GM23248 (cell line): ENCODE measurements at regions not wholly inside any gene's neighbourhood (a gene's known extent, or its start where the extent isn't known, plus 50 kb on each side); places are given as distances from the start of the nearest gene placed in this dataset.

Source experiments
- DNase-seq: peaks from one replicate; pipeline ENCODE4 v3.0.0-alpha.2; 2015
- H2AFZ ChIP-seq: fragments of 200-600 bp; sonication (generic); 2 replicates; pipeline ENCODE4 v1.6.1; 2016; ENCODE audit warnings: antibody characterized with exemption
- H3F3A ChIP-seq: fragments of 200-600 bp; sonication (generic); 2 replicates; pipeline ENCODE4 v1.6.1; 2016; ENCODE audit warnings: mild to moderate bottlenecking, antibody characterized with exemption, mixed run types; ENCODE audit not compliant: insufficient read depth
- H3K27ac ChIP-seq: fragments of 200-600 bp; sonication (generic); 2 replicates; pipeline ENCODE4 v1.5.1; 2016; ENCODE audit warnings: mild to moderate bottlenecking
- H3K27me3 ChIP-seq: fragments of 200-600 bp; sonication (generic); replicated peaks from 2 replicates; pipeline ENCODE4 v1.6.1; 2016; ENCODE audit warnings: mild to moderate bottlenecking; ENCODE audit not compliant: insufficient read depth
- H3K36me3 ChIP-seq: fragments of 200-600 bp; sonication (generic); 2 replicates; pipeline ENCODE4 v1.6.1; 2016; ENCODE audit warnings: low read depth, mild to moderate bottlenecking
- H3K4me1 ChIP-seq: fragments of 200-600 bp; sonication (generic); 2 replicates; pipeline ENCODE4 v1.6.1; 2016; ENCODE audit warnings: mild to moderate bottlenecking; ENCODE audit not compliant: insufficient read depth
- H3K4me2 ChIP-seq: fragments of 200-600 bp; sonication (generic); one replicate; pipeline ENCODE4 v1.6.1; 2016; ENCODE audit warnings: mild to moderate bottlenecking; ENCODE audit not compliant: unreplicated experiment
- H3K4me3 ChIP-seq: fragments of 200-600 bp; sonication (generic); 2 replicates; pipeline ENCODE4 v1.5.1; 2016; ENCODE audit warnings: mild to moderate bottlenecking
- H3K79me2 ChIP-seq: fragments of 200-600 bp; sonication (generic); 2 replicates; pipeline ENCODE4 v1.6.1; 2016; ENCODE audit warnings: mild to moderate bottlenecking; ENCODE audit not compliant: insufficient read depth
- H3K9ac ChIP-seq: fragments of 200-600 bp; sonication (generic); 2 replicates; pipeline ENCODE4 v1.6.1; 2016; ENCODE audit warnings: mild to moderate bottlenecking
- H3K9me2 ChIP-seq: fragments of 200-600 bp; sonication (generic); 2 replicates; pipeline ENCODE4 v1.6.1; 2016; ENCODE audit warnings: mixed run types, mild to moderate bottlenecking, moderate library complexity; ENCODE audit not compliant: insufficient read depth
- H3K9me3 ChIP-seq: fragments of 200-600 bp; sonication (generic); one replicate; pipeline ENCODE4 v1.6.1; 2017; ENCODE audit warnings: low read depth
- H4K20me1 ChIP-seq: fragments of 200-600 bp; sonication (generic); 2 replicates; pipeline ENCODE4 v1.6.0; 2016; ENCODE audit not compliant: insufficient read depth
- EZH2 ChIP-seq: fragments of 200-600 bp; sonication (generic); IDR thresholded peaks from 2 replicates; pipeline ENCODE4 v1.6.1; 2018; ENCODE audit warnings: antibody characterized with exemption, mild to moderate bottlenecking; ENCODE audit not compliant: insufficient read depth, poor library complexity, severe bottlenecking
- EZH2phosphoT487 ChIP-seq: fragments of 200-600 bp; sonication (generic); IDR thresholded peaks from 2 replicates; pipeline ENCODE4 v1.6.1; 2018; ENCODE audit warnings: antibody characterized with exemption, moderate library complexity, mild to moderate bottlenecking, low read depth; ENCODE audit not compliant: insufficient read depth
- WGBS, 2 experiments: methylation state at CpG; one replicate each; pipeline ENCODE4 v1.1.6; 2015 to 2017; ENCODE audit warnings: low lambda C conversion rate in 2 of 2, low coverage in 1 of 2; ENCODE audit errors: missing lambda C conversion rate in 2 of 2; 5-methylcytosine and 5-hydroxymethylcytosine counted together
- in situ Hi-C: fragments of 300-500 bp; cut with MboI; formaldehyde crosslinking; loops from 2 replicates; pipeline ENCODE4 v1.15.0; 2020

DNA sequence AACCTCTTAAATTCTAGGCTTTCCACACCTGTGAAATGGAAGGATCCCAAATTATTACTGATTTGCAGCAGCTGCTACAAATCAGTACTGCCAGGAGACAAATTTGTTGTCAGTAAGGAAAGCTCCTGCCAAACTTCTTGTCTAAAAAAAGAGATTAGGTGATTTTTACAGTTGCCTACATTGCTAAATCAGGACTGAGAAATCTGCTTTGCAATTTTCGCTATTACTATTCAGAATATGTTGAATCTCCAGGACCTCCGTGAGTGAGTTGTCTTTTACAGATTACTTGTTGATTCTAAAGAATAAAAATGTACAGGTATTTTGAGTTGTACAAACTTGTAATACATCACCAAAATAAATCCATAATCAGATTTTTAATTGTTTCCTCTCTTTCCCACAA lies 1815.9 kb downstream of the PCDH9 start:
- 23 to 26% methylated on average over 2 of the region's 2 CpGs for WGBS, 2 experiments
- H3K9ac ChIP-seq = no peak overlapping the region
- H3F3A ChIP-seq = no peaks in the 10 kb centered on the region
- H4K20me1 ChIP-seq = no peaks in the 10 kb centered on the region
- in situ Hi-C loops = no loop called here
- TF ChIP-seq EZH2 = no peak
- no peak for TF ChIP-seq EZH2phosphoT487
- no peaks in the 10 kb centered on the region for H3K9me2 ChIP-seq
- no peak overlapping the region for H3K4me2 ChIP-seq
- no peaks in the 10 kb centered on the region for H3K79me2 ChIP-seq
- H3K27ac ChIP-seq = no peak overlapping the region
- H3K9me3 ChIP-seq = peaks cover 3% of the 10 kb centered on the region
- H3K27me3 ChIP-seq = no peaks in the 10 kb centered on the region
- no peak overlapping the region for H2AFZ ChIP-seq
- no peak overlapping the region for H3K4me3 ChIP-seq
- H3K4me1 ChIP-seq = no peaks in the 10 kb centered on the region
- no peaks in the 10 kb centered on the region for H3K36me3 ChIP-seq
- no peak for DNase-seq

- Histone ChIP-seq H3K36me3 (no peaks in the 10 kb centered on the region), H3K27ac (no peak overlapping the region), H3K4me3 (no peak overlapping the region), H3F3A (no peaks in the 10 kb centered on the region), H2AFZ (no peak overlapping the region), H3K27me3 (no peaks in the 10 kb centered on the region), H4K20me1 (no peaks in the 10 kb centered on the region), H3K9ac (no peak overlapping the region), H3K4me1 (no peaks in the 10 kb centered on the region), H3K79me2 (no peaks in the 10 kb centered on the region), H3K4me2 (no peak overlapping the region), H3K9me3 (no peaks in the 10 kb centered on the region), H3K9me2 (no peaks in the 10 kb centered on the region)
- WGBS, 2 experiments = 6 to 7% methylated on average over 2 of the region's 2 CpGs
- no peak for TF ChIP-seq EZH2phosphoT487
- TF ChIP-seq EZH2 = no peak
- in situ Hi-C loops = no loop called here
- no peak for DNase-seq
Measured at GRCh38 chr13:65411521-65411920, 1818.6 kb downstream of the PCDH9 start.

GRCh38 chr13:65410791-65411190 lies 1819.3 kb downstream of the PCDH9 start:
- H3K79me2 ChIP-seq = no peaks in the 10 kb centered on the region
- no peaks in the 10 kb centered on the region for H3K9me3 ChIP-seq
- no peaks in the 10 kb centered on the region for H3K4me1 ChIP-seq
- H3K9me2 ChIP-seq = no peaks in the 10 kb centered on the region
- H4K20me1 ChIP-seq = no peaks in the 10 kb centered on the region
- H3K27me3 ChIP-seq = no peaks in the 10 kb centered on the region
- no peak overlapping the region for H3K4me2 ChIP-seq
- TF ChIP-seq EZH2phosphoT487 = no peak
- no peak for TF ChIP-seq EZH2
- H3K9ac ChIP-seq = no peak overlapping the region
- WGBS, 2 experiments = 18 to 20% methylated on average over 3 of the region's 3 CpGs
- H3F3A ChIP-seq = no peaks in the 10 kb centered on the region
- no peak for DNase-seq
- no peak overlapping the region for H3K27ac ChIP-seq
- H3K4me3 ChIP-seq = no peak overlapping the region
- no peak overlapping the region for H2AFZ ChIP-seq
- no peaks in the 10 kb centered on the region for H3K36me3 ChIP-seq
- in situ Hi-C loops = no loop called here

DNA sequence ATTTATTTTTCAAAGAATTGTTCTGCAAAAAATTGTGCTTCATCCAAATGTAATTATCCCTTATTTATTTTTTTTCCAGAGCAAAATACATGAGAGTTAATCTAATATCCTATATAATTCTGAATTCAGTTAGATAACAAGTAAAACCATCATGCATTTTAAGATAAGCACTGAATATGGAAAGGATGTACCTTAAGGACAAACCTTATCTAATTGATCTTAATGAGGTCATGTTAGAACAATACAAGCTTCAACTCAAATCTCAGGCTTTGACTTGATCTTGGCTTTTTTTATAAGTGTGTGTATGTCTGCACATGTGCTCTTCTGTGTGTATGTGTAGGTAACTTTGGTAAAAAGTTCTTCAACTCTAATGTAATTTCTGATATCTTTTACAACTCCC lies 1828.8 kb downstream of the PCDH9 start:
- in situ Hi-C loops = no loop called here
- Histone ChIP-seq H3K27ac (no peak overlapping the region), H3K9me2 (no peaks in the 10 kb centered on the region), H3K4me3 (no peak overlapping the region), H3K4me1 (no peaks in the 10 kb centered on the region), H3K79me2 (no peaks in the 10 kb centered on the region), H3K27me3 (no peaks in the 10 kb centered on the region), H3F3A (no peaks in the 10 kb centered on the region), H4K20me1 (no peaks in the 10 kb centered on the region), H2AFZ (no peak overlapping the region), H3K9ac (no peak overlapping the region), H3K36me3 (no peaks in the 10 kb centered on the region), H3K4me2 (no peak overlapping the region), H3K9me3 (no peaks in the 10 kb centered on the region)
- TF ChIP-seq EZH2 (no peak), EZH2phosphoT487 (no peak)
- no peak for DNase-seq

DNA sequence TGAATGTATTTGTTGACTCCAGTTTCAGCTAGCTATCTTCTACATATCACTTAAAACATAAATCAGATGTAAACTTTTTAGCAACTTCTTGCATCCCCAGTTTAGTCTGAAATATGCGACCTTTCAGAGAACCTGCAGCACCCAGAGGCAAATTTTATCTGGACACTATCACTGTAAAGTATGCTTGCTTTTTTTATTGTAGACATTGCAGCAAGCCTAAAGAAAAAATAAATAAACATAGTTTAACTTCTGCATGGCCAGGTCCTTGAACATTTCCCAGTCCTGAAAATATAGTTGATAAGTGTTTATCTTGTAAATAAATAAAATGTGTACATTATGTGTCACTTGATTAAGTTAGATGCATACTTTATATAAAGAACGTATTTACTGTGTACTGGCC lies 1829.4 kb downstream of the PCDH9 start:
- WGBS, 2 experiments = 19 to 22% methylated on average over 2 of the region's 2 CpGs

More for the DNA sequence above, 1829.4 kb downstream of the PCDH9 start:
- Histone ChIP-seq H3K4me3 (no peak overlapping the region), H3K79me2 (no peaks in the 10 kb centered on the region), H3F3A (no peaks in the 10 kb centered on the region), H3K27ac (no peak overlapping the region), H3K4me1 (no peaks in the 10 kb centered on the region), H2AFZ (no peak overlapping the region), H3K4me2 (no peak overlapping the region), H4K20me1 (no peaks in the 10 kb centered on the region), H3K36me3 (no peaks in the 10 kb centered on the region), H3K9me3 (no peaks in the 10 kb centered on the region), H3K27me3 (no peaks in the 10 kb centered on the region), H3K9ac (no peak overlapping the region), H3K9me2 (no peaks in the 10 kb centered on the region)
- no peak for DNase-seq
- in situ Hi-C loops = no loop called here
- TF ChIP-seq EZH2 (no peak), EZH2phosphoT487 (no peak)
